NCI-H1105 (cell line): ENCODE measurements at regions not wholly inside any gene's neighbourhood (a gene's known extent, or its start where the extent isn't known, plus 50 kb on each side); places are given as distances from the start of the nearest gene placed in this dataset.

Experiments
- DNase-seq: peaks from one replicate; lab custom pipeline; 2025; lab: John Stamatoyannopoulos, UW

DNA sequence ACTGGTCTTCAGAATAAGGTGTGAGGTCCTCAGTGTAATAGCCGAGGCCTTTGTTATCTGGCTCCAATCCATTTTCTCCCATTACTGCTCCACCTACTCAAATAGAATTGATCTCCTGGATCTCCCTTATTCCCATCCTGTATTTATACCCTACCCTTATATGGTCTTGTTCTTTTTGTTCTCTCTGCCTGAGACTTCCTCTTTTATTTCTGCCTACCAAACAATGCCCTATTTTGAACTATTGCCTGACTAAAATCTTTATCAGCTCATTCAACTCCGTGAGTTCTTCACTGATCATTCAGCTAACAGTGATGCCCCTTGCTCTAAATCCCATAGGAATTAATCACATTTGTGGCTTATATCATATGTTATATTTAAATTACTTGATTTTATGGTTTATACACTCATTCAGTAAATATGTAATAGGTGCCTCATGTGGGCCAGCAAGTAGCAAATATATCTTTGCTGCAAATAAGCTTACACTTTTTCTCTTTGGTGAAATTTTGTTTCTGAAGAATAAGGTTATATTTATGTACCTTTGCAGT lies 417.5 kb upstream of the MEF2C start:
- no peak for DNase-seq

DNA sequence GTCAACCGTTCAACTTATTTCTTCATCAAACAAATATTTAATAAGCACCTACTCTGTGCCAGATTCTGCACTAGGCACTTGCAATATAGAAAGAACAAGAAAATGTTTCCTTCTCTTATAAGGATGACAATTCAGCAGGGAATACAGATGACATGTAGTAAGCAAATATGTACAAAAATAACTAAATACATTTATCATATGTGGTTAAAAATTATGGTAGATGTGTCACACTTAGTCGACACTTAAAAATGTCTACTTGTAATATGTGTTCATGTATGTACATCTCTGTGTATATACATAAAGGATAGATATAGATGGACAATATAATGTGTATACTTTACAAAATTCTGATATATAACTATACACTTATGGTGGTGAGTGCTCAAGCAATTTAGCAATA lies 417.0 kb upstream of the MEF2C start:
- DNase-seq, result no peak

DNA sequence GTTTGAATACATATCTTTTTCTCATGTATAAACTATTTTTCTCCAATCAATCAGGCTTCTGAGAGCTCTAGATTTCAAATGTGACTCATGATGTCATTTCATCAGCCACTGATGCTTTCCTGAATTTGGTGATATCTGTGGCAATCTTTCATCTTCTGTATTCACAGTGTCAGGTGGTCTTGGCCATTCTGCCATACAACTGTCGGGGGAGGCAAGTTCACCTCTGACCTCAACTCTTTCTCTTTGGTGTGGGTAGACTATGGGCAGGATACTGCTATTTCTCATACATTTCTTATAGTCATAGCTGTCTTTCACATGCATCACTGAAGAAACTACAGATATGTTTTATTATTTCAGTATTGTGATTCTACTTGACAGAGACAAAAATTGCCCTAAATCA lies 414.1 kb upstream of the MEF2C start:
- no peak for DNase-seq

DNA sequence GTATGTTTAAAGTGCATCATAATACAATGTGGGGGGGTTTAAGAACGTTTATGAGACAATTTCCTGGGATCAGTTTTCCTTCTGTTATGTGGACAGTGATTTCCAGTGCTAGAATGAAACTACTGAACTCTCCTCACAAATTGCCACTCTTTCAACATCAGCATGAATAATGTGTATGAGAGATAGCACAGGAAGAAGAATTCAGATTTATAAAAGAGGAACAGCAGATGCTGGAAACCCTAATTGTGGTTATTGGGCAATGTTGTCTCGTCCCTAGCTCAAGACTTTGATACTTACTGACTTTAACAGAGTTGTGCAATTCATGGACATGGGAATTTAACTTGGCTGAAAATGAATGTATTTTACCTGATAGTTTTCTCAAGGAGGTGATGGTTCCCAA lies 410.8 kb upstream of the MEF2C start:
- DNase-seq, result no peak

DNA sequence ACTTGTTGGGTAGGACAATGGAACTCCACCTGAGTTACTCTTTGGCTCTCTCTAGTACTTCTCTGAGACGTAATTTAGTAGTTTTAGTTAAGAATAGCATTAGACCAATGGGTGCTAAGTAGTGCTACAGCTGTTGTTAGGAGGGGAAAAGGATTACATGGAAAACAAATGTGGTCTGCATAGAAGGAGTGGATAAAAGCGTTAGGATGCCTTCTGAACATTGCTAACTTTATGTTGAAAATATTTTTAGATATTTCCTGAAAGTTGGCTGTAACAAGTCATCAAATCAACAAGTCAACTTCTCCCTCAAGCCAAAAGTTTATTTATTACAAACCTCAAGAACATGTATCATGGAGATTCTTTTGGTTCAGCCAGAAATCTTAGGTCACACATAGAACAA lies 409.5 kb upstream of the MEF2C start:
- DNase-seq, result no peak

DNA sequence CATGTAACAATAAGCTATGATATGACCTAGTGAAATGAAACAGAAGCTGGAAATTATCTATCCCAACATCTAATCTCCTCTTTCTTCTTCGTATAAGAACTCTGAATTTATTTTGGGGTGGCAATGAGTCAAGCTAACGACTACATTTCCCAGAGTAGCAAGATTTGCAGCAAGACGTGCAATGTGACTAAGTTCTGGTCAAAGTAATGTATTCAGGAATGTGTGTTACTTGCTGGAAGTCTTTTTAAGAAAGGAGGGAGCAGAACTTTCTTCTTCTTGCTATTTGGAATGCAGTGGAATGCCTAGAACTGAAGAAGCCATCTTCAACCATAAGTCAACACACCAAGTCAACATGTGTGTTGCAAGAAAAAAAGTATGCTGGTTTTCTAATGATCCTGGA lies 406.6 kb upstream of the MEF2C start:
- DNase-seq, result no peak

DNA sequence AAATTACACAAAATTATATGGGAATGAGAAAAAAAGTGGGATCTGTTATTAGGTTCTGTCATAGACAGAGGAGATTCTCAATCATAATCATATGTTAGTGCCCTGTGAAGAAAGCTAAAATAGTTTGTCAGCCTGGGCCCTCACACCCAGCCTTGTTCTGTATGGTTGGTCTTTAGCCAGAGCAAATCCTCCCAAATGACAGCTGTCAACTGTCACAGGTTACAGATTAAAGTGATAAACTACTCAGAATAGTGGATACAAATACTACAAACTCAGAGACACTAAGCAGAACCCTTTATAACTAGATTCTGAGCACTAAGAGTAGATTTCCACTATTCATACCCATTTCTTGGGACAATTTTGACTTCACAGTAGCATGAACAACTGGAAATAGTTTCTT lies 405.0 kb upstream of the MEF2C start:
- DNase-seq, result no peak

DNA sequence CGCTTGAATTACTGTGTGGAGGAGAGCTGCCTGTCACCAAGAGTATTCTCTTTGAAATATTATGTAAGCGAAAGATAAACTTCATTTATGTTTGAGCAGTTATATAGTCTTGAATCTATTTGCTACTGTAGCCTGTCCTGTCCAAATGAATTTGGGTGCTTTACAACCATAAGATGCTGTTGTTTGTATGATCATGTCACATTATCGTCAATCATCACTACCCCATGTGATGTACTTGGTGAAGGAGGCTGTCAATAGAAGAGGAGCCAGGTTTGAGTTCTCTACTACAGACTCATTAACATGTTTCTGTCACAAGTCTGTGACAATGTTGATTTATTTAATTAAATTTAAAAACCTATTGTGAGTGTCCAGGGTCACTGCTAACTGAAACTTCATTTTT lies 403.3 kb upstream of the MEF2C start:
- no peak for DNase-seq

DNA sequence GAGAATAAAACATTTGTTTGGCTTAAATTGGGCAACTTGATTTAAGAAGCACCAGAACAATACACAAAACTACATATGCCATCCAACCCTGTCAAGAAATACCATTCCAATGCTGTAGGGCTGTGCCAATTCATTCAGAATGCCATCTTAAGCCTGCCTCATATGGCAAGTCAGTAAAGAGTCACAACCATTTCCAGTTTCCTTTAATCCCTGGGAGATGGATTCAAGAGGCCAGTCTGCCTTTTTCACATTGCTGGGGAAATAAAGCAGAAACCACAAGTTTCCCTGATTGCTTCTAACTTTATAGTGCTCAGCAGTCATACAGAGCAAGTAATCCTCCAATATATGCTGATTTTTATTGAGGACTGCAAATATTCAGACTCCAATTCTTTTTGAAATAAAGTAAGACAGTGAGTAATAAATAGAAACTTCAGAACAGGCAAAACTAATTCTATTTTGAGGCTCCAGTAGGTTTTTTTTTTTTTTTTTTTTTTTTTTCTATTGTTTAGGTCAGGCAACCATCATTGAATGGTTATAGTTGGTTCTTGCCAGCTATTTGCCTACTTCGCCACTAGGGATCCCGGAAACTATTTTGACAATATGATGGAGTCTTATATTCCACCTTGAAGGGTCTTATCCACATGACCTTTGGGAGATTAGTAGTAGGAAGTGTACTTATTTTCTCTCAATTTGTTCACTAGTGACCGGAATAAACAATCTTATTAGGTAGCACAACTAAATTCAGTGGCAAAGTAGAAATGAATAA lies 400.9 kb upstream of the MEF2C start:
- no peak for DNase-seq

DNA sequence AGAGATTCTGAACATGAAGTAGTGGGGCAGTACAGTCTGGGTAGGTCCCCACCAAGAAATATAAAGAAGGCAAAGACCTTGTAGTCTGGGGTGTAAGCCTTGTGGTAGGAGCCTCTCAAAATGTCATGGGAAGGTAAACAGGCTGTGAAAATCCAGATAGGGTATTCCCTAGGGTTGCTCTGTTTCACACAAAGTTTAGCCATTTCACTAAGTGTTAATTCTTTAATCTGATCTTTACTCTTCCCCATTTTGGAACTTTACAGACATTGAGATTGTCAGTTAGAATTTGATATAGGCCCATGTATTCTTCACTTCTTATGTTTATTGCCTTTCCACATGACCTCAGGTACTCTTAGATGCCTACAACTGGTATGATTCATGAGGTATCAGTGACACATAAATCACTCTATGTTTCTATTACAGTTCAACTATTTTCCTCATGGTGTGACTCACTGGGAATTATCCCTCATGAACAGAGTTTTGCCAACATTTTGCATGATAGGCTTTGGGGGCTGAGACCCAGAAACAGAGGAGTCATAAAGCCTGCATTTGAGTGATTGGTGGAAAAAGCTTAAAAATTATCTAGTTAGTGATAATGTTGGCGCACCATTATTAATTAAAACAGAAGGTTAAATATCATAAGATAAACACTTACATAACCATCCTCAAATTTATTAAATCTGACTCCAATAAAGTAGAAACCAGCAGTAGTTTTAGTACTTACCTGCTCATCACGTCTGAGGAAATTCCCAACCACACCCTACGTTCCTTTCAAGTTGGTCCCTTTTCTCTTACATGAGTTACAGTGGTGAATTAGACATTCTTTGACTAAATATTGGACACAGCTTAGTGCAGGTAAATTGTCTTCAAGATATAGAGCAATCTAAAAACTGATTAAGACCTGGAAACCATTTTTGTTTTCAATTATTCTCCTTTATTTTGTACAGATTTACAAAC lies 399.8 kb upstream of the MEF2C start:
- no peak for DNase-seq

DNA sequence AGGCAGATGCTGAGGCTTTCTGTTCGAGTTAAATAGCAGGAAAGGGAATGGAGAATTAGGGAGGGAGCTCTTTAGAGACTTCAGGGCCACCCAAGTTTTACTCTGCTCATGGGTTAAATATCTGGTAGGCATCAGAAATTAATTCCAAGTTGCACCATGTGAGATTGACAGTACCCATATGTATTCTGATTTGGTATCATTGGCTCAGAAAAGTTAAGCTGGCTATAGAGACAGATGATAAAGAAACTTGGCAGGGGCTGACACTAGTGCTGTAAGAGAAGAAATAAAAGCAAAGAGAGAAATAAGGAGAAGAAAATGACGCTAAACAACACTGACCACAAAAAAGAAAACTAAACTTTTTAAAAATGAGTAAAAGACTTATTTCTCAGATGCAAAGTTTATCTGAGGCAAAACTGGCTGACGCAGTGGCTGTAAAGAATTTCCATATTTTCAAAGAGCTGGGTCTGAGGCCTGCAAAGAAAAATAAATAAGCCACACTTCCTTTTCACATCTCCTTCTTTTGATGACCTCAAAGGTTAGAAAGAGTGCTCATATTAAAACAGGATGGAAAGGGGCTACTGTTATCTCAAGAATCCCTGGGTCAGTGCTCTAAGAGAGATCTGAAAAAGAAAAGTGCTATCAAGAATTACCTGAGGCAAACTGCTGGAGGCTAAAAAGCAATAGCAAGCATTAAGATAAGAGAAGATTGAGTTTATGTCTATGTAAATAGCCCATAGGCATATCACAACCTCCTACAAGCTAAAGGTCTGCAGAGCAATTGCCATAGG lies 399.0 kb upstream of the MEF2C start:
- DNase-seq, result no peak

DNA sequence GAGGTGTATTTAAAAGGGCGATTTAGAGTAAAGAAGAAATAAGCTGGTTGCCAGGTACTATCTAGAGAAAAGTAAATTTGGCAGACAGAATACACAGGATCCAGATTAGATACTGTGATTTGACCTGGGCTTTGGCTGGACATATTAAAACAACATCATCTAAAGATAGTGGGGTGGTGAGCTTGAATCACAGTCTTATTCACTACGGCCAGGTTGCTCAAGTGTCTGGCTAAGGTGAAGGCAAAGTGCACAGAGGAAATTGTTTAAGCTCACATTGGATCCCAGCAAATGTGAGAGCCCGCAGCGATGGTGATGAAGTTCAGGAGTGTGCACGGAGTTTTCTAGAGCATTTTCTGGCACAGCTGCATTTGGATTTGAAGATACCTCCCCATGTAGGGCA lies 398.2 kb upstream of the MEF2C start:
- no peak for DNase-seq

DNA sequence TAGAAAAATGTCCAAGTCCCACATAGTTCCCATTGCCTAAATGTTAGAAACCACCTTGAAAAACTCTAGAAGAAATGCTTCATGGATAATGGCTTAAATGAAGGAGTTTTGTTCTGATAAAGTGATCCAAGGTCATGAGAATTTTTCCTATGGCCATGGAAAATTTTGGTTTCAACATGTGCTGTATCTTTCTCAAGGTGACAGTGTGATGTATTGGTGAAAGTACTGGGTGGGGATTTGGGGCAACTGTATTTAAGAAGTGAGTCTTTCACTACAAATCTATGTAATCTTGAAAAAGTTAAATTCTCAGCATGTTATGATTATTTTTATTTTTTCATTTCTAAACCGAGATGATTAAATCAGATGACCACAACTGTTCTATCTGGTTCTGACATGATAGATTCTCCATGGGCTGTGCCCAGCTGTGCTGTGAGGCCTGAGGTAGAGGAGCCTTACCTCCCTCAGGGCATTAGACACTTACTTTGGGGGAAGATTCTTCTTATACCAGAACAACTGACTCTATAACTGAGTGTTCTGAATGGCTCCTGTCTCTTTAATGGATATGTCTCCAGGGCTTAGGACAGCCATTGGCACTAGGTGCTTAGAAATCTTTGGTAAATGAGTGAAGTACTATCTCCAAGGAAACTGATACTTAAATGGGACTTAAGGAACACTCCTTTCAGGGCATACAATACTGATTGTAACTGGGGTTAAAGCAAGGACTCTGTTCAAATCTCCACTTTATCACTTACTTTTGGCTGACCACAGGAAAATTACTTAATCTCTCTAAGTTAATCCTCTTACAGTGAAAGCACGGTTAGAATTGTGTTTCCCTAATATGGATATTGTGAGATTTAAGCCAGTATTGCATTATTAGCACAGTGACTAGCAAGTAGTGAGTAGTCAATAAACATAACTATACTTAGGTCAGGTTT lies 397.4 kb upstream of the MEF2C start:
- no peak for DNase-seq

DNA sequence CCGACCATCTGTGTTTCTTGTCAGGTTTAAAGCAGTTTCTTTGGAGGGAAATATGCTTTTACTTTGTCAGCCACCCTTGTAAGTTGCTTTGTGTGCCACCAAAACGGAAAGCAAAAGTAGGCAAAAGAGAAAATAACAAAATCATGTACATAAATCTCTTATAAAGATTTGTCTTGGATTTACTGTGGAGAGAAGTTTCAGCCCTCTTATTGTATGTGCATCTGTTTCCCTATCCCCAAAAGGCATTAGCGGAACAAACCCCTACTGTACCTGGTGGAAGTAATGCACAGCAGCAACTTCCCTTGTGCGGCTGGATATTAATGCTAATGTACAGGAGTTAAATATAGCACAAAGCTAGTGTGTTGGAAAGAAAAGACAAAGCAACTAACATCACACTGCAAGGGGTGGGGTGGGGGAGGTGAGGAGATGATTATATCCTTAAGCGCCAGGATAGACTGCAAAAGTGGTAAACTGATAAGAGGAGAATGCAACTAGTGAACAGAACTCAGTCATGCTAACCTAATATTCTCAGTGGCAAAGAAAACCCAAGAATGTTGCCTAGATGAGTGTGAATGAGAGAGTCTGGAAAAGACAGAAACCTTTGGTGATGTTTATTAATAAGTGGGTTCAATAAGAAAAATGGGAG lies 396.5 kb upstream of the MEF2C start:
- DNase-seq, result no peak

DNA sequence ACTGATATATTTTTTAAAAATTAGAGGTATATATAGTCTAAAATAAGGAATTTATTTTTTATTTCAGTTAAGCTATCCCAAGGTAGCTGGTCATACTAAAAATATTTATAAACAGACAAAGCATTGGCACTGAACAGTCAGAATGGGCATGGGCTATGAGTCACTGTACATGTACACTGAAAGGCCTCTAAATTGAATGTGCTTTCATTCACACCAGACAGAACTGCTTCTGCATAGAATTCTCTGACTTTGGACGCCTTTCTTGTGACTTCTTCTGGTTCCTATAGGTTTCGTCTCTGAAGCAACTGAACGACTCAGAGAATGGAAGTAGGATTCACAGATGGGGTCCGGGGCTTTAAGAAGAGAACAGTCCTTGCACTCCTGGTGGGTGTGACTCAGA lies 394.8 kb upstream of the MEF2C start:
- no peak for DNase-seq

DNA sequence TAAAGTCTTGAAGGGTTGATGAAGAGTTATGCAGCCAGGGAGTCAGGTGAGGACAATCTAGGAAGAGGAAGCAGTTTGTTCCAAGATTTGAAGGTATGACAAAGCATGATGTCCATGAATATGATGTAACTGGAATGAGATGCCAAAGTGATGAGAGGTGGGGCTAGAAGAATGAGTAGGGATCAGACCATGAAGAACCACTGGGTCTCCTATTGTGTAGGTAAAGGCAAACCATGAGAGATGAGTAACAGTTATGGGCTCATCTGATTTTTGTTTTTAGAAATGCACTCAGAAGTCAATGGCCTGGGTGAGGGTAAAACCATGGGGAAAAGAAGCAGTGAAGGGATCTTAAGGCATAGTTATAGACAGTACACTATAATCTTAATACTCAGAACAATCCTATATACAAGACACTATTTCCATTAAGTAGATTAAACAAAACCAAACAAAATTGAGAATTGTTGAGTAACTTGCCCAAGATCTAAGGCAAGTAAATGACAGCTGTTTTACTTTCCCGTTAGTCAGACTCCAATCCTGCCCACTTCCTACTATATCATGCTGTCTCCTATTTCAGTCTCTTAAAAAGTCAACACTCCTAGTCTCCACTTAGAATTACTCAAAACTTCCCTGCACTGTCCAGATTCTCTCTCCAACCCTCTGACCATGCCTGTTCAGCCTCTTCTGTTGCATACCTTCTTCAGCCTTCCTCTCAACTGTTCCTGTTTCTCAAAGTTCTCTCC lies 393.8 kb upstream of the MEF2C start:
- DNase-seq, result no peak

DNA sequence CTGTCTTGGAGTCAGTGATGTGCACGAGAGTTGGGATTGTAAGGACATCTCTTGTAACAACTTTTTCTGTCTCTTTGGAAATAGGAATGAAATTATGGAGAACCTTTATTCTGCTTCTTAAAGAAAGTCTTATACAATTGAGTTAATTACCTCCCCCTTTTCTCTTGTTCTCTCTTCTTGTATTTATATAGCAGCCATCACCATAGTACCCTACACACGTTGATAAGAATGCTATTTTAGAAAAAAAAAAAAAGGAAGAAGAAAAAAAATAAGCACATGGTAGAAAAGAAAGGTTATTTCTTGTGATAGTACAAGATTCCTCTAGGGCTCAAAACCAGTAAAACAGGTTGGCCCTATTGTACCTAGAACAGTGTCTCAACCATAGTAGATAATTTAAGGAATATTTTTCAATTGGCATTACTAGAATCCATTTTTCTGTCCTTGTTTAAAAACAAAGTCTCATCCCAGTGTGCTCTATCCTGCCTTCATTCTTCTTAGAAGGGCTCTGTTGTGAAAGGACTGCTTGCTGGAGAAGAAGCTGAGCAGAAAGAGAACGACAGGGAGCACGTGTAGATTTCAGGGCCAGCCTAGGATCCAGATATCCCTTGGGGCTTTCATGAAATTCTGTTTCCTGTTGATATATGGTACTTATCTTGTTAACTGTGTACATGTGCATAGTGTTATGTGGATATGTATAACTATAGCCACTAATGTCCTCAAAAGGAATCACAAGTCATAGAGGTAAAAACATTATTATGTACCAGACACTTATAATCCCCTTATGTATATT lies 392.3 kb upstream of the MEF2C start:
- DNase-seq, result no peak

DNA sequence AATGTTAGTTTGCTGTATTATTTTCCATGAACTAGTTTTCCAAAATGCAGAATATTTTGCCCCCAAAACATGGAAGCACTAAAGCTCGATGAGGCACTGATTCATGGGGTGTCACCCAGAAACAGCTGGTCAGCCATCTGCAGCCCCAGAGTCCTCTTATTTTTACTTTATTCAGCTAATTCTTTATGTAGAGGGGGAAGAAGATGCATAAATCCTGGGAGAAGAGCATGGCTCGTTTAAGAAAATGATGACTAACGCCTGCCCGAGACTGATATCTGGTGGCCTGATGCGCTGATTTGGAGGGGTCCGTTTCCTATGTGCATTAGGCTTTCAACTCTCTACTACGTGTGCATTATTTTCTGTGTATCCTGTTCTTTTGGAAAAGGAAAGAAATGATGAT lies 390.3 kb upstream of the MEF2C start:
- DNase-seq, result no peak

DNA sequence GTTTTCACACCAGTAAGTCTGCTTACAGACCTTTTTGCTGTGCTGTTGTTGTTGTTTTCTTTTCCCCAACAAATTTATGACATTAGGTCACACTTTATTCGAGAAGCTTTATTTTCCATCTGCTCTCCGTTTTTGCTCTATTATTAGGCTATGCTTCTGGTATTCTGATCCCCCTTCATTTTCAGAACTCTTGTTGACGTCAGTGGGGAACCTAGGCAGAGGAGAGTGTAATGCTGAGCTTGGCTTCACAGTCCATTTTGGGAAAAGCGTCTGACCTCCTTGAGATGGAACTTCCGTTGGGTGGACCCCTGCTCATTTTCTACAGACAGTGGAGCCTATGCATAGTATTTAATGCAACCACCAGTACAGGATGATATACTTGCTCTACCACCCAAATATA lies 387.9 kb upstream of the MEF2C start:
- DNase-seq, result no peak
